GM20431 (cell line): ENCODE measurements at regions not wholly inside any gene's neighbourhood (a gene's known extent, or its start where the extent isn't known, plus 50 kb on each side); places are given as distances from the start of the nearest gene placed in this dataset.
"Not testable (repeated sequence)": the region's sequence is repeated elsewhere in the genome, so short reads cannot be mapped to it uniquely, and the experiment has no call there.

Experiments used
- in situ Hi-C: fragments of 300-500 bp; cut with MseI, MboI; formaldehyde crosslinking; loops from one replicate; pipeline ENCODE4 v1.15.0; 2020; ENCODE audit warnings: low sequenced_read_pairs; ENCODE audit not compliant: unreplicated experiment

DNA sequence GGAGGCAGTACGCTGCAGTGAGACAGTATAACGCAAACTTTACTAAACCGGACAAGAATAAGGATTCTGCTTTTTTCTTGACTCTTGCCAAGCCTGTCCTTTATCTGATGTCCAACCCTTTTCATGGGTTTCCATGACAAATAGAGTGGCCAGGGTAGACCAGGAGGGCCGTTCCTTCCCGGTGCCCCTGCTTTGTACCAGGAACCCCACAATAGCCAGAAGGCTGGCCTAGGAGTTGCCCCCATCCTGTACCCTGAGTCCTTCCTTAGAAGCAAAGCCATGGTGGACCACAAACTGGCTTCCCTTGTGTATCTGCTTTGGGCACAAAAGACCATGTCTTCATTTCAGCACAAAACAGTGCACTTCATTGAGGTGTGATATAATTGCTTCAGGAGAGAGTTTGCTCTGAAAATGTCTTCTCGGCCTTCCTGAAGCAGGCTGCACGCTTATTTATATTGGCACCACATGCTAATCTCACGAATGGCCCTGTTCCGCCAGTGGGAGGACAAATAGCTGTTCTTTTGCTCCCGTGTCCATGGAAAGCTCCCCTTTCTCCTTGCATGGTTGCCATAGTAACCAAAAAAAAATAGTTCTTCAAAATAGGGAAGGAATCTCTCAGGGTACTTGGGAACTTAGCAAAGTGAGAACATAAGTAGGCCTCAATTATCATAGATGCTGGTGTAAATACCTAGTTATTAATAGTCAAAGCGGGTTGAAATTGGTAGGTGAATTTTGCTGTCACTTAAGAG is 222.1 kb downstream of the ZIC5 start:
- in situ Hi-C loops = no loop called here

DNA sequence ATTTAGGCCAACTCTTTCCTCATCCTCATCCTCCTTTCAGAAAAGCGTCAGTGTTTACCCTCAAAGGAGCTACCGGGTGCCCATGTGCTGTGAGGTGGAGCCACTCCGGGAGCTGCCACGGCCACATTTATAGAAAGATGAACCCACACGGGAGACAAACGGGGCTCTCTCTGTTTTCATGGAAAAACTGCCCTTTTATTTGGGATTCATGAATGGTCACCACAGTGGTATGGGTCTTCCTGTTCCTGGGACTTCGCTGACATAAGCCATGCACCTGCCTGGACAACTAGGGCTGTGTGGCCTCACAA is 224.2 kb downstream of the ZIC5 start:
- in situ Hi-C loops = no loop called here

DNA sequence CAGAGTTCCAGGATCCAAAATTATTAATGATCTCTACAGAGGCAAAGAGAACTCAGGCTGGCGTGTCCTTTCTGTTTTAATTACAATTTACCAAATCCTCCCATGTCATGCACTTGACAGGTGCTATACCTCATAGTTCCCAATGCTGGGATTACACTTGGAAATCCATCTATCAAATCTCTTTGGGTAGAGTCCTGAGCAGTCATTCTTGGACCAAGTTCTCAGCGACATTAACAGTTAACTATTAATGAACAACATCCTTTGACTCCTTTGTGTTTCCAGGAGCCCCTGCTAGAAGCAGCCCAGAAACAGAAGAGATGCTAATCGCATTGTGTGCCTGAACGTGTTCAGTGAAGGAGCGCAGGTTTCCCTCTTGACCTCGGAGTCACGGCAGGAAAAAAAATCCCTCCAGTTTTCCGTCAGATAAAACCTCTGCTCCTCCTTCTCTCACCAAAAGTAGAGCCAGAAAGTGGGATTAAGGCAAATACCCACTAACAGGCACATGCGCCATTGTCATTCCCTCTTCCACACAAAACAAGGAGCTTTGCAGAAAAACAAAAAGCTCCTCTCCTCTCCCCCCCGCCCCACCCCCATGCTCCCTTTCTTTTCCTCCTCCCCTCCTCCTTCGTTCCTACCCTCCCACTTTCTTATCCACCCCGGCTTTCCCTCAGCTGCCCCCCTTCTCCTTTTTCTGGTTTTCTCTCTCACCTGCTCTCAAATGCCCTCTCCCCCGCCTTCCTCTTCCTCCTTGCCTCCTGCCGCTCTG is 224.7 kb downstream of the ZIC5 start:
- in situ Hi-C loops = no loop called here

DNA sequence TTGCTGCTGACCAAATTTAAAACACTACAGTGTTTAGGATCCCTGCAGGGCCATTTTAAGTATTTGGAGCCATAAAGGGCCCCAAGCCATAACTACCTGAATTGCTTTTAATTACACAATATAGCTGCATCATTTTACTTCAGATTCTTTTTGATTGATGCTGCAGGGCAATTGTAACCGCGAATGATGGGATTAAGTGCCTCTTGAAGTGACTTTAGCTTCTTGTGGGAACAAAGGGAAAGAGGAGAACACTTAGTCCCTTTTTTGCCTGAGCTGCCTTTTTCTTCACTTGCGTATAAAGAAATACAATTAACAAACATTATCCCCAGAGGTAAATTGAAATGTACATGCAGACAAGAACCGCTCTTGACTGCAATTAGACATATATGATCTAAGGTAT is 228.5 kb downstream of the ZIC5 start:
- in situ Hi-C loops = no loop called here

DNA sequence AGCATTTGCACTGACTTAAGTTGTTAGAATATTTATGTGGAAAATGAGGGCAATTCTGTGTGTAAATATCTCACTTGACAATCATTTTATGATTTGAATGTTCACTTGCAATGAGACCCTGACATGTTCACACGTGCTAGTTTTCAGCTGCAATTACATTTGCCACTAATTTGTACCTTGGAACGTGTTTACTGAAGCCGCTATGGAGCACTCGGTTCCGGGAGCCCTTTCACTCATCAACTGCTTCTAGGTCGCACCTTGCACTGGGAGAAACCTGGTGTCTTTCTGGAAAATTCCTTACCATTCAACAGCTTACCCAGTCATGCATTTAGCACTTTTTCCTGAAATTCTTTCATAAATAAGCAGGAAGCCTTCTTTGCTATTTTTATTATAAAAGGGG is 229.6 kb downstream of the ZIC5 start:
- in situ Hi-C loops = no loop called here

DNA sequence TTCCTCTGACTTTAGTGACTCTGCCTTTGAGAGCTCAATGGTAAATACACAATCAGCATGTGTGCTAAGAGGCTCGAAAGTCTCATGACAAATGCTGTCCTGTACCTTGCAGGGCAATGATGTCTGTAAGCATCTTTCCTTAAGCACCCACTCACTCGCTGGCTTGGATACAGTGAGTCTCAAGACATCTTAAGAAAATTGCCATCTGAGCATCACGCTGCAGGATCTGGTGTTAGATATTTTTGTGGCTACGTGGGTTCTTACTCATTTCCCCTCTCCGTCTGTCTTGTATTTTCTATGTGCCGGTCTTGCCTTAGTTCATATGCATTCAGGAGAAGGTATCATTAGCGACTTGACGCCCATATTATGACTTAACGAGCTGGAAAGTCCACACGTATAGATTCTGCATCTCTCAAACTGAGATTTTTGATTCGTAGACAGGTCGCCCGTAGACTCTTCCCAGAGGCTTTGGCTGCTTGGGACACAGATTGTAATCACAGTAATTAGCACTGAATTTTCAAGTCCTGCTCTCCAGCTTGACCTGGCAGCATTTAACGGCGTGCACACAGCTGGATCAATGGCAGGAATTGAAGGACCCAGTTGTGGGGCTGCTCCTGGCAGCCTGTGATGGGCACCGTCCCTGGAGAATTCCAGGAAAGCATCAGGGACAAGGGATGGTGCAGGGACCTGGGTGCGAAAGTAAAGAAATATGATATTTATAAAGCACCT is 231.2 kb downstream of the ZIC5 start:
- in situ Hi-C loops = no loop called here

DNA sequence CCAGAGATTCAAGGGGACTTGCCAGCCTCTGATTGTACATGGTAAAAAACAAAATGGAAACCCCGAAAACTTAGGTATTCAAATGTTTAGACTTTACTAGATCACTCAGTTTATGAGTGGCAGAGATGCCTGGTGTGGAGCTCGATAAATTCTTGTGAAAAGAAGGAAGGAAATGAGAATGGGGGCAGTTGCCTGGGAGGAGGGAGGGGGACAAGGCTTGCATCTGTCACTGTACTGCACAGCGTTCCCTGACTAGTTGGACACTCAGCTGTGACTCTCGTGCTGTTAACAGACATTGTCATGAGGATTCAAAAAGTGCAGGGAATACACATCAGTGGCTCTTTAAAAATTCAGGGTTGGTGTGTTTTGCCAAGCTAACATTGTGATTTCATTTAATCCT is 232.9 kb downstream of the ZIC5 start:
- in situ Hi-C loops = no loop called here

DNA sequence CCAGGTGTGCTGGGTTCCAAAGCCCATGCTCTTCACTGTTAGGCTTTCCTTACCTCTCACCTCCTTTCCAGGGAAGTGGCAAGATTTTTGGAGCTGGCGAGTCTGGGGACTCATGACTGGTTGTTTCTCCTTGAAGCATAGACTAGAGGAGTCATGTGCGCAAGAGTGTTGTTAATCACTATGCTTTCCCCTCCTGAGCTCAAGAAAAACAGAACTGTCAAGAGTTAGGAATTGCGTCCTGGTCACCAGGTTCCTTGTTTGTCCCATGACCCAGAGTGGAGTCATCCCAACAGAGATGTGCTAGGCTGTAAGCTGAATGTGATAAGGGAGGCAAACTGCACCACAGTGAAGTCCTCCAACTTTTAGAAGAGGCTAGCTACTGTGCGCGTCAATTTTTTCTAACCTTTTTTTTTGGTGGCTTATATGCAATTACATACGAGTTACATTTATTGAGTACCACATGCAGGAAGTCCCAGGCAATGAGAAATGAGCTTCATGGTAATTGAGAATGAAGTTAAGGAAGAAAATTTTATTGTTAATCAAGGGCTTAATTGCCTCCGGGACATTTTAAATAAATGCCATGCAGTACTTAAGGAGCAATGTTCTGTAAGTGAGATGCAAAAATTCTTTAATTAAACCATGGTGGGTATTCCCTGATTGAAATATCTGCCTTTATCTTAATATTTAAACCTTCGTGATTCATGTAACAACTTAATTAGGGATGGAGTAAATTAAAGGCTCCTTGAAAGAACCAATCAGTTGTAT is 233.9 kb downstream of the ZIC5 start:
- in situ Hi-C loops = no loop called here

DNA sequence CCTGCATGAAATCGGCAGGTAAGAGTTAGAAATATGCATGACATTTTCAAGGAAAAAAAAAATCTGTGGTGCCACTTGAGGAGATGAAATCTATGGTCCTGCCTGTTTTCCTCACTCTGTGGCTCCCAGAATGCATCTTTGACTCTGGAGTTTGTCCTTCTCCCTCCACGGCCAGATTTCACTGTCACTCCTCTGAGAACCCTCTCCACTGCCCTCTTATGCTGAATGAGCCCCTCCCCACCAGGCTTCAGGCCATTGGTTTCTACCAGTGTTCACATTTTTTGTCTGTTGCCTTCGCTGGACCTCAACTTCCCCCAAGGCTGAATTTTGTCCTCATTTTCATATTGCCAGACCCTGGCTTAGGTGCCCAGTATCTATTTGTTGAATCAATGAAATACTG is 235.0 kb downstream of the ZIC5 start:
- in situ Hi-C loops = no loop called here

DNA sequence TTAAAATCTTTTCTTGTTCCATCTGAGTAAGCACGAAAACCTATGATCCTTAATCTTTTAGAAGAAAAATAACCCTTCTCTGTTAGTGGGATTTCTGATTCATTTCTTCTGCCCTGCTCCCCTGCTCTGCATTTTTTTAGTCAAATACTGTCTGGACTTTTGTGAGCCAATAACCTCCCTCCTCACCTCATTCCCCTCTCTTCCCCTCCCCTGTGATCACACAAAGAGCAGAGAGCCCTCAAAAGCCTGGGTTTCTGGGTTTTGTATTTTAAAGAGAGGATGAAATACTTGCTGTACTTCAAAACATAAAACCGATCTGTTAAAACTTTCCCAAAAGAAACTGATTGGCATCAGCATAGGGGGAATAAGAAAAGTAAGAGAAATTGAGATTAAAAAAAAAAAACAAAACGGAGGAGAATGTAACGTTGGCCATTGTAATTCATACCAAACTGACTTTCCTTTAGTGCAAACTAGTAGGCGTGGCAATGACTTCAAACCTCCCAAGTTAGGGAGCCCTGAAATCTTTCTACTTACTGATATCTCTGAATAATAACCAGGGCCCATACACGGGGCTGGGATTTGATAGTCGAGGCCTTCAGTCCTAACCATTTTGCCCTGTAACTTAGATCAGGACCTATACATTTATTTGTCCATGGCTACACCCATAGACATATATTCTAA is 232.9 kb downstream of the TM9SF2 start:
- in situ Hi-C loops = no loop called here

DNA sequence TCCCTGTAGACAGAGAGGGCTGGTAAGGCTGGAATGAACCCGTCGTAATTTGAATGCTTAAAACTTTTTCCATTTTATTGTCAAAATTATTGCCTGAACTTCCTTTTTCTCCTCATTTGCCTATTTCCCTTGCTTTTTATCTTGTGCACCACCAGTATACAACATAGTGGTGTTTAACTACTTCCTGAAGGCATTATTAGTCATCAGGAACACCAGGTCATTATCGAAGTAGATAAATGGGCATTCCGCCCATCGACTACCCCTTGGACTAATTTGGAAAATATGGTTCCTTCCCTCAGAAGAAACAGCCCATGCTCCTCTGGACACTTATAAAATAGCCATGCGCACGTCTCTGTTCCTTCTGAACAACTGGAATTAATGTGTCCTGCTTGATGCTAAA is 232.1 kb downstream of the TM9SF2 start:
- in situ Hi-C loops = no loop called here

DNA sequence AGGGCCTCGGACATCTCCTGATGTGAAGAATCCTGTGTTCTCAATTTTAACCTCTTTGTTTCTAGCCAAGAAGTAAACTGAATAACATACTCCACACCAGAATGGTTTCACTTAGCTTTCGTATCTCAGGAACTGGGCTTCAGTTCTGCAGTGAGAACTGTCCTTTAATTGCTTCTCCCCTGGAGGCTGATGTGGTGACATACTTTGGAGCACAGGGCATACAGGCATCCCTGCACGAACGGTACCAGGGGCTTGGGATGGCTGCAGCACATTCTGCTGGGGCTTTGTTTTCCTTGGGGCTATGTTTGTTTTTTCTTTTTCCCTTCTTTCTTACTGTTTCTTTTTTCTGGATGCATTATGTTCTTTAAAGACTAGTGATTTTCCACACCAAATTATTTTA is 230.5 kb downstream of the TM9SF2 start:
- in situ Hi-C loops = no loop called here

DNA sequence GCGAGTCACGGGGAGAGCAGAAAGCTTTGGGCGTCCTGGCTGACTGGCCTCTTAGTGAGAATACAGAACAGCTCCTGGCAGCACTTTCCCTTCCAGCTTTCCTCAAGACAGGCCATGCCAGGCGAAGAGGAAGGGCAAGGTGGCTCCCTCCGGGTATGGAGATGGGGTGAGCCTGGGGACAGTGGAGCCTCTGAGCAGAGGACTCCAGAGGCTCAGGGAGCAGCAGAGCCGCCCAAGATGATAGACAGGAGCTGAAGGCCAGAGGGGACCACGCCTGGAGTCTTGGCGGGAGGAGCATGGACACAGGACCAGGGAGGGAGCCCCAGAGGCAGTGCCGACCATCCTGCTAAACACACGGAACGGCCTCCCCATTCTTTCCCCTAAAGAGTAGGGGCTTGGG is 229.1 kb downstream of the TM9SF2 start:
- in situ Hi-C loops = no loop called here

DNA sequence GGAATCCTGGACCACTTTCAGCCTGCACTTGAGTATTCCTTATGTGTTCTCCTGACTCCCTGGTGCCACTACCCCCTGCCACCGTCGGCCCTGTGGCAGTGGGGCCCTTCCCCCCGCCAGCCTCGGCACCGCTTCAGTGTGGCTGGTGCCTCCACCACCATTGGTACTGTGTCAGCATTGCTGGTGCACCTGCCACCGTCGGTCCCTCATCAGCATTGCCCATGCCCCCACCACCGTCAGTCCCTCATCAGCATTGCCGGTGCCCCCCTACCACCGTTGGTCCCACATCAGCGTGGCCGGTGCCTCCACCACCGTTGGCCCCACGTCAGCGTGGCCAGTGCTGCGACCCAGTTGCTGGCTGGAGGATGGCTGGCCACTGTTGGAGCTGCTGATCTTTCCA is 228.5 kb downstream of the TM9SF2 start:
- in situ Hi-C loops = no loop called here

DNA sequence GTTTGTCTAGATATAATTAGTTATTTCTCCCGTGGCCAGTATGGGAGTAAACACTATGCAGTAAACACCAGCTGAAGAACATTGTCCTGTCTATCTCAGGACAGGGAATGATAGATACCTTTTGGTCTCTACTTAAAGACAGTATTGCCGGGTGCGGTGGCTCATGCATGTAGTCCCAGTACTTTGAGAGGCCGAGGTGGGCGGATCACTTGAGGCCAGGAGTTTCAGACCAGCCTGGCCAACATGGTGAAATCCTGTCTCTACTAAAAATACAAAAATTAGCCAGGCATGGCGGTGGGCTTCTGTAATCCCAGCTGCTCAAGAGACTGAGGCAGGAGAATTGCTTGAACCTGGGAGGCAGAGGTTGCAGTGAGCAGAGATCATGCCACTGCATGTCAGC is 226.4 kb downstream of the TM9SF2 start:
- in situ Hi-C loops = not testable (repeated sequence)

DNA sequence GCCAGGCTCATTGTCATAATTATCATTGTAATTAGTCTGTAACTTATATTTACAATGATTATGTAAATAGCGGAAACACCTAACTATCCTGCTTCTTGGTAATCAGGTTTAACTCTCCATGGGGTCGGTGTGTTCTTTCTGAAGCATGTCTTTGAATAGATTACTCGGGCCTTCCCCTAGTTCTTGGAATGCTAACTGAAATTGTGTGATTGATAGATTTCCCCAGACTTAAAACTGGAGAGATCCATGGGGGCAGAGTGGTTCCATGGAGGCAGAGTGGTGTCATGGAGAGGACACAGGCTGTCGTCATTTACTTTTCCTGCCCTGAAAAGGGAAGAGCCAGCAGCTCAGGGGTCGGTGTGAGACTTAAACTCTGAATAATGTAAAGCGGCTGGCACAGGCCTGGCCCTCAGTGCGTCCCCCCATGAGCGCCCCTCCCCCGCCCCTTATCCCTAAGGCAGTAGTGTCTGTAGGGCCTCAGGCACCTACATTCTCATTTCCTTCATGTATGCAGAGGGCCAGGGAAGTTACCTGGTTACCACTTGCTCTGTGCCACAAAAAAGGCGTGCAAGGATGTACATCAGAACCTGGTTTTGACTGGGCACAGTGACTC is 225.1 kb downstream of the TM9SF2 start:
- in situ Hi-C loops = no loop called here

DNA sequence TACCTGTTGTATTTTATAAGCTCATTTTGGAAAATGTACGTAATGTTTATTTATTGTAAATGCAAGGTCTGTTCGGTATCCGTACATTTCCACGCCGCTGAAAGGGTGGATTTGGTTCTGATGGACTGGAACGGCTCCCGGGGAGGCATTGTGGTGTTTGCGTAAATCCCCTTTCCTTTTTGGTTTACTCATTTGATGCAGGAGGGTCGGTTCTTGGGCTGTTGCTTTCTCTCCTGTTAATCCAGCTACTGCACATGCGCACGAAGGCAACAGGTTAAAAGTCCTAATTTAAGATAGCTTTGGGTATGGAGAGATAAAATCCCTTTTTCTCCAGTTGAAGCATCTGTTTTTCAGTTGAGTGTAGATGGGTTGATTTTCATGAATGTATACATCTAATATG is 224.4 kb downstream of the TM9SF2 start:
- in situ Hi-C loops = no loop called here

DNA sequence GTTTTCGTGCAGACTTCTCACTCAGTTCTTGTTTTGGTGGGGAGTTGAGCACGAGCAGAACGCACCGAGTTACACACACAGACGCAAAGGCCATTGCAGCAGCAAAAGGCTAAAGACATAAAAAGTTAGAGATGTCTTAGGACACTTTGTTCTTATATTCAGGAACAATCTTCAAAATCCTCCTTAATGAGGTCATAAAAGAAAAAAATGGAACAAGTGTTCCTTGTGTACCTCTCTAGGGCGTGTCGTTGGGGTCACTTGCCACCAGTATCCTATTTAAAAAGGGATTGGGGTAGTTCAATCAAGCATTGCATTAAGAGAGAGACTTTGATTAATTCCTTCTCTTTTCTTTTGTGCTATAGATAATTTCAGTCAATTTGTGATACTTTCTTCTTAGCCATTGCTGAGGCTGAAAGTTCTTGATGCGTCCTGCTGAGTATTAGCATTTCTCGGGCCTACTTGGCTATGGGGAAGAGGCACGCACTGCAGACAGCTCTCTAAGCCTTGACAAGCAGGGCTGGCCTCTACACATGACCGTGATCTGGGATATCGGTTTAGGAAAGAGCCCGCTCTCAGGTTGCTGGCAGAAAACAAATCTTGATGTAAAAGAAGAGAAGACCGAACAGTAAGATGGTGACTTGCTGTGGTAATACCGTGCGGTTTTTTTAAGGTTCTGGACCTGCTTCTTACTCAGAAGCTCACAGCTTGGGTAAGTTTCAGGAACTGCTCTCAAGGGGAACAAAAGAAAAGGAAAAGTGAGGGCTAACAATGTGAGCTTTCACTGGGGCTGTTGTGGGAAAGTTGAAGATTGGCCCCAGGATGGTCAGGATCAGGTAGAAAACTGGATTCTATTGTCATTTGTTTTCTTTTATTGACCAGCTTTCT is 223.6 kb downstream of the TM9SF2 start:
- in situ Hi-C loops = no loop called here

DNA sequence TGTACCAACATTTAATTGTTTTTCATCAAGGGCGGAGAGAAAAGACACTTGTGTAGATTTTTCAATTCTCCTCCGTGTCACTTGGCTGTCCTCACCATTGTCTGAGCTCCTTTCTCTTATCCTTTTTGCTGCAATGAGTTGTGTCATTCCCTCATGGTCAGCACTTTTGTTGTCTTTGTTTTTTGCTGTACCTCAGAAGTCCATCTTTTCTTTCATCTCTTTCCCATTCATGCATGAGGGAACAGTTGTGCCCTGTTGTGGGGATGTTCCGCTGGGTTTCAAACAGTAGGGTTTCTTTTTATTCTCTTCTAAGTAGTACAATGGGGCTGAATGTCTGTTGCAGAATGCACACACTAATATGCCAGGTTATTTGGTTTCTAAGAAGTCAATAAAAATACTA is 222.6 kb downstream of the TM9SF2 start:
- in situ Hi-C loops = no loop called here
